ENCODE measurements at regions not wholly inside any gene's neighbourhood (a gene's known extent, or its start where the extent isn't known, plus 50 kb on each side); places are given as distances from the start of the nearest gene placed in this dataset.

GRCh38 chr12:130216031-130216430 lies 53.8 kb downstream of the FZD10 start:
- ATAC-seq: no peak

GRCh38 chr12:130218682-130219081 lies 56.4 kb downstream of the FZD10 start:
- H3K4me1 Mint-ChIP-seq: no peaks in the 10 kb centered on the region
- H3K4me3 Mint-ChIP-seq: no peak overlapping the region
- H3K9me3 ChIP-seq (ENCODE audit: control insufficient read depth, low read length, poor library complexity, severe bottlenecking): no peaks in the 10 kb centered on the region
- no peaks in the 10 kb centered on the region for H3K27me3 Mint-ChIP-seq
- DNase-seq (no peak), ATAC-seq (no peak)
- H3K36me3 Mint-ChIP-seq (ENCODE audit: low read depth): no peaks in the 10 kb centered on the region
- H3K27ac Mint-ChIP-seq: no peak overlapping the region

More at GRCh38 chr12:130216031-130216430, 53.8 kb downstream of the FZD10 start:
- Mint-ChIP-seq H3K27ac (no peak overlapping the region), H3K4me3 (no peak overlapping the region), H3K27me3 (no peaks in the 10 kb centered on the region), H3K36me3 (ENCODE audit: low read depth) (no peaks in the 10 kb centered on the region), H3K4me1 (no peaks in the 10 kb centered on the region)
- no peak for DNase-seq
- no peaks in the 10 kb centered on the region for H3K9me3 ChIP-seq (ENCODE audit: control insufficient read depth, low read length, poor library complexity, severe bottlenecking)

GRCh38 chr12:130219929-130220705 lies 57.9 kb downstream of the FZD10 start:
- no peaks in the 10 kb centered on the region for H3K36me3 Mint-ChIP-seq (ENCODE audit: low read depth)
- no peak for DNase-seq
- H3K4me3 Mint-ChIP-seq: no peak overlapping the region
- H3K27me3 Mint-ChIP-seq: no peaks in the 10 kb centered on the region
- H3K27ac Mint-ChIP-seq: no peak overlapping the region
- ATAC-seq: no peak
- no peaks in the 10 kb centered on the region for H3K9me3 ChIP-seq (ENCODE audit: control insufficient read depth, low read length, poor library complexity, severe bottlenecking)
- no peaks in the 10 kb centered on the region for H3K4me1 Mint-ChIP-seq

GRCh38 chr12:130220706-130221100 lies 58.4 kb downstream of the FZD10 start:
- DNase-seq (no peak), ATAC-seq (no peak)
- H3K9me3 ChIP-seq (ENCODE audit: control insufficient read depth, low read length, poor library complexity, severe bottlenecking): no peaks in the 10 kb centered on the region
- H3K27ac Mint-ChIP-seq: no peak overlapping the region
- H3K4me1 Mint-ChIP-seq: no peaks in the 10 kb centered on the region
- H3K27me3 Mint-ChIP-seq: no peaks in the 10 kb centered on the region
- no peaks in the 10 kb centered on the region for H3K36me3 Mint-ChIP-seq (ENCODE audit: low read depth)
- H3K4me3 Mint-ChIP-seq: no peak overlapping the region

GRCh38 chr12:130222519-130223218 lies 60.4 kb downstream of the FZD10 start:
- Mint-ChIP-seq H3K36me3 (ENCODE audit: low read depth) (no peaks in the 10 kb centered on the region), H3K27ac (no peak overlapping the region), H3K4me3 (no peak overlapping the region), H3K4me1 (no peaks in the 10 kb centered on the region), H3K27me3 (no peaks in the 10 kb centered on the region)
- H3K9me3 ChIP-seq (ENCODE audit: control insufficient read depth, low read length, poor library complexity, severe bottlenecking): no peaks in the 10 kb centered on the region
- no peak for ATAC-seq
- no peak for DNase-seq

GRCh38 chr12:130223767-130224244 lies 61.5 kb downstream of the FZD10 start:
- H3K4me1 Mint-ChIP-seq: no peaks in the 10 kb centered on the region
- DNase-seq (no peak), ATAC-seq (no peak)
- no peak overlapping the region for H3K4me3 Mint-ChIP-seq
- H3K27ac Mint-ChIP-seq: no peak overlapping the region
- no peaks in the 10 kb centered on the region for H3K9me3 ChIP-seq (ENCODE audit: control insufficient read depth, low read length, poor library complexity, severe bottlenecking)
- no peaks in the 10 kb centered on the region for H3K36me3 Mint-ChIP-seq (ENCODE audit: low read depth)
- no peaks in the 10 kb centered on the region for H3K27me3 Mint-ChIP-seq

GRCh38 chr12:130224613-130225012 lies 62.3 kb downstream of the FZD10 start:
- no peaks in the 10 kb centered on the region for H3K9me3 ChIP-seq (ENCODE audit: control insufficient read depth, low read length, poor library complexity, severe bottlenecking)
- H3K36me3 Mint-ChIP-seq (ENCODE audit: low read depth): no peaks in the 10 kb centered on the region
- ATAC-seq: no peak
- no peak overlapping the region for H3K4me3 Mint-ChIP-seq
- no peaks in the 10 kb centered on the region for H3K4me1 Mint-ChIP-seq
- no peaks in the 10 kb centered on the region for H3K27me3 Mint-ChIP-seq
- H3K27ac Mint-ChIP-seq: no peak overlapping the region
- DNase-seq: no peak

GRCh38 chr12:130225347-130225746 lies 63.1 kb downstream of the FZD10 start:
- Mint-ChIP-seq H3K4me1 (no peaks in the 10 kb centered on the region), H3K36me3 (ENCODE audit: low read depth) (no peaks in the 10 kb centered on the region), H3K27ac (no peak overlapping the region), H3K27me3 (no peaks in the 10 kb centered on the region), H3K4me3 (no peak overlapping the region)
- ATAC-seq (no peak), DNase-seq (no peak)
- no peaks in the 10 kb centered on the region for H3K9me3 ChIP-seq (ENCODE audit: control insufficient read depth, low read length, poor library complexity, severe bottlenecking)

- H3K36me3 Mint-ChIP-seq (ENCODE audit: low read depth): no peaks in the 10 kb centered on the region
- H3K4me1 Mint-ChIP-seq: no peaks in the 10 kb centered on the region
- H3K27ac Mint-ChIP-seq: no peak overlapping the region
- H3K27me3 Mint-ChIP-seq: no peaks in the 10 kb centered on the region
- no peaks in the 10 kb centered on the region for H3K9me3 ChIP-seq (ENCODE audit: control insufficient read depth, low read length, poor library complexity, severe bottlenecking)
- DNase-seq (no peak), ATAC-seq (no peak)
- H3K4me3 Mint-ChIP-seq: no peak overlapping the region
Measured at GRCh38 chr12:130226126-130226525, 63.9 kb downstream of the FZD10 start.

- Mint-ChIP-seq H3K36me3 (ENCODE audit: low read depth) (no peaks in the 10 kb centered on the region), H3K27ac (no peak overlapping the region), H3K4me1 (no peaks in the 10 kb centered on the region), H3K4me3 (no peak overlapping the region), H3K27me3 (no peaks in the 10 kb centered on the region)
- ATAC-seq: no peak
- H3K9me3 ChIP-seq (ENCODE audit: control insufficient read depth, low read length, poor library complexity, severe bottlenecking): no peaks in the 10 kb centered on the region
- no peak for DNase-seq
Measured at GRCh38 chr12:130226771-130227170, 64.5 kb downstream of the FZD10 start.

GRCh38 chr12:130227641-130228040 lies 65.4 kb downstream of the FZD10 start:
- DNase-seq: no peak
- Mint-ChIP-seq H3K27me3 (no peaks in the 10 kb centered on the region), H3K36me3 (ENCODE audit: low read depth) (no peaks in the 10 kb centered on the region), H3K27ac (no peak overlapping the region), H3K4me3 (no peak overlapping the region), H3K4me1 (no peaks in the 10 kb centered on the region)
- no peak for ATAC-seq
- H3K9me3 ChIP-seq (ENCODE audit: control insufficient read depth, low read length, poor library complexity, severe bottlenecking): no peaks in the 10 kb centered on the region

GRCh38 chr12:130236446-130236845 lies 74.2 kb downstream of the FZD10 start:
- Mint-ChIP-seq H3K4me1 (no peaks in the 10 kb centered on the region), H3K4me3 (no peak overlapping the region), H3K27ac (no peak overlapping the region), H3K36me3 (ENCODE audit: low read depth) (no peaks in the 10 kb centered on the region), H3K27me3 (peaks cover 4% of the 10 kb centered on the region)
- no peak for DNase-seq
- H3K9me3 ChIP-seq (ENCODE audit: control insufficient read depth, low read length, poor library complexity, severe bottlenecking): no peaks in the 10 kb centered on the region
- no peak for ATAC-seq

- no peak overlapping the region for H3K4me3 Mint-ChIP-seq
- H3K4me1 Mint-ChIP-seq: no peaks in the 10 kb centered on the region
- ATAC-seq (no peak), DNase-seq (no peak)
- H3K27ac Mint-ChIP-seq: no peak overlapping the region
- H3K36me3 Mint-ChIP-seq (ENCODE audit: low read depth): no peaks in the 10 kb centered on the region
- H3K27me3 Mint-ChIP-seq: peaks cover 1% of the 10 kb centered on the region
- H3K9me3 ChIP-seq (ENCODE audit: control insufficient read depth, low read length, poor library complexity, severe bottlenecking): no peaks in the 10 kb centered on the region
Measured at GRCh38 chr12:130240831-130241590, 78.7 kb downstream of the FZD10 start.

Measured in T-helper 17 cell (primary cell).